GM18520 (cell line): ENCODE measurements at regions not wholly inside any gene's neighbourhood (a gene's known extent, or its start where the extent isn't known, plus 50 kb on each side); places are given as distances from the start of the nearest gene placed in this dataset.

Source experiments
- ATAC-seq: cut with Tn5 transposase; IDR thresholded peaks from one replicate; pipeline ENCODE4 v1.9.1; 2021; ENCODE audit not compliant: unreplicated experiment

- no peak for ATAC-seq
Observed at GRCh38 chr15:31486506-31486905, 159.9 kb downstream of the KLF13 start.

GRCh38 chr15:31486906-31487695 lies 160.5 kb downstream of the KLF13 start:
- no peak for ATAC-seq

- ATAC-seq: peak; percentile 45
Observed at GRCh38 chr15:31487811-31488436, 161.3 kb downstream of the KLF13 start.

- peak; percentile 31 for ATAC-seq
Observed at GRCh38 chr15:31488437-31489204, 162.0 kb downstream of the KLF13 start.

GRCh38 chr15:31489281-31489680 lies 162.6 kb downstream of the KLF13 start:
- ATAC-seq: no peak

- ATAC-seq: no peak
Observed at GRCh38 chr15:31489801-31490646, 163.4 kb downstream of the KLF13 start.

GRCh38 chr15:31494786-31495185 lies 168.2 kb downstream of the KLF13 start:
- no peak for ATAC-seq

GRCh38 chr15:31495281-31495680 lies 168.6 kb downstream of the KLF13 start:
- ATAC-seq: no peak

- no peak for ATAC-seq
Observed at GRCh38 chr15:31497838-31498237, 171.2 kb downstream of the KLF13 start.

GRCh38 chr15:31498329-31498728 lies 171.7 kb downstream of the KLF13 start:
- no peak for ATAC-seq

GRCh38 chr15:31498756-31499155 lies 172.1 kb downstream of the KLF13 start:
- ATAC-seq: no peak

GRCh38 chr15:31499236-31499952 lies 172.8 kb downstream of the KLF13 start:
- no peak for ATAC-seq

- ATAC-seq: no peak
Observed at GRCh38 chr15:31499953-31500765, 173.5 kb downstream of the KLF13 start.

GRCh38 chr15:31500766-31501449 lies 174.3 kb downstream of the KLF13 start:
- ATAC-seq: no peak

GRCh38 chr15:31501536-31502157 lies 175.0 kb downstream of the KLF13 start:
- ATAC-seq: no peak

- ATAC-seq: no peak
Observed at GRCh38 chr15:31502541-31503229, 176.1 kb downstream of the KLF13 start.

- ATAC-seq: no peak
Observed at GRCh38 chr15:31503256-31503655, 176.6 kb downstream of the KLF13 start.
